Hepatocyte (in vitro differentiated cells): ENCODE measurements at regions not wholly inside any gene's neighbourhood (a gene's known extent, or its start where the extent isn't known, plus 50 kb on each side); places are given as distances from the start of the nearest gene placed in this dataset.
"Not testable (repeated sequence)": the region's sequence is repeated elsewhere in the genome, so short reads cannot be mapped to it uniquely, and the experiment has no call there.

Experiments used
- DNase-seq: peaks from one replicate; pipeline ENCODE4 v3.0.0-alpha.2; 2016; ENCODE audit warnings: low spot score
- H2AFZ ChIP-seq: fragments of 200-600 bp; sonication (generic); 2 replicates; pipeline ENCODE4 v1.6.0; 2016; ENCODE audit warnings: antibody characterized with exemption, mild to moderate bottlenecking
- H3K27ac ChIP-seq: fragments of 200-600 bp; sonication (generic); 2 replicates; pipeline ENCODE4 v1.5.1; 2016; ENCODE audit warnings: mild to moderate bottlenecking
- H3K27me3 ChIP-seq: fragments of 200-600 bp; sonication (generic); 2 replicates; pipeline ENCODE4 v1.6.1; 2016
- H3K36me3 ChIP-seq: fragments of 200-600 bp; sonication (generic); replicated peaks from 2 replicates; pipeline ENCODE4 v1.5.1; 2016; ENCODE audit warnings: low read depth; ENCODE audit not compliant: insufficient read depth
- H3K4me1 ChIP-seq: fragments of 200-600 bp; sonication (generic); 2 replicates; pipeline ENCODE4 v1.5.1; 2016; ENCODE audit warnings: mild to moderate bottlenecking, moderate library complexity; ENCODE audit not compliant: insufficient read depth
- H3K4me2 ChIP-seq: fragments of 200-600 bp; sonication (generic); 2 replicates; pipeline ENCODE4 v1.6.0; 2016
- H3K4me3 ChIP-seq: fragments of 200-600 bp; sonication (generic); 2 replicates; pipeline ENCODE4 v1.5.1; 2016; ENCODE audit warnings: mild to moderate bottlenecking
- H3K79me2 ChIP-seq: fragments of 200-600 bp; sonication (generic); 2 replicates; pipeline ENCODE4 v1.6.0; 2017; ENCODE audit warnings: mild to moderate bottlenecking
- H3K9me2 ChIP-seq: fragments of 200-600 bp; sonication (generic); replicated peaks from 2 replicates; pipeline ENCODE4 v1.6.0; 2017; ENCODE audit warnings: mild to moderate bottlenecking; ENCODE audit not compliant: insufficient read depth
- H3K9me3 ChIP-seq: fragments of 200-600 bp; sonication (generic); 2 replicates; pipeline ENCODE4 v1.5.1; 2016; ENCODE audit warnings: low read depth, mild to moderate bottlenecking
- H4K20me1 ChIP-seq: fragments of 200-600 bp; sonication (generic); 2 replicates; pipeline ENCODE4 v1.6.0; 2016; ENCODE audit warnings: mild to moderate bottlenecking; ENCODE audit not compliant: insufficient read depth, poor library complexity, severe bottlenecking
- CTCF ChIP-seq: fragments of 200-600 bp; sonication (generic); IDR thresholded peaks from 2 replicates; pipeline ENCODE4 v1.5.1; 2016; ENCODE audit warnings: antibody characterized with exemption, mild to moderate bottlenecking; ENCODE audit not compliant: poor library complexity
- WGBS: methylation state at CpG from one replicate; pipeline ENCODE4 v1.1.6; 2016; ENCODE audit warnings: low lambda C conversion rate; ENCODE audit errors: missing lambda C conversion rate; 5-methylcytosine and 5-hydroxymethylcytosine counted together

- not testable (repeated sequence) for H3K9me3 ChIP-seq, H4K20me1 ChIP-seq, H3K4me3 ChIP-seq, H3K4me1 ChIP-seq, H3K36me3 ChIP-seq, H3K4me2 ChIP-seq, H3K79me2 ChIP-seq, DNase-seq, H3K9me2 ChIP-seq, H3K27me3 ChIP-seq, H2AFZ ChIP-seq
- peak overlapping the region; percentile 31 for H3K27ac ChIP-seq
- WGBS = 52% methylated on average over 2 of the region's 2 CpGs
Measured at GRCh38 chr11:3583476-3583875, 58.3 kb downstream of the ART5 start.

GRCh38 chr11:3581389-3581725, 60.4 kb downstream of the ART5 start:
- not testable (repeated sequence) for H3K9me2 ChIP-seq, H3K36me3 ChIP-seq, H3K9me3 ChIP-seq, H4K20me1 ChIP-seq, DNase-seq, H3K4me1 ChIP-seq, H3K4me3 ChIP-seq, H3K27ac ChIP-seq, H2AFZ ChIP-seq, H3K27me3 ChIP-seq
- Histone ChIP-seq H3K4me2 (peak overlapping the region; percentile 95), H3K79me2 (peaks cover 13% of the 10 kb centered on the region)
- 54% methylated on average over 9 of the region's 10 CpGs for WGBS

- not testable (repeated sequence) for H3K27me3 ChIP-seq, H3K9me3 ChIP-seq, H4K20me1 ChIP-seq, H3K36me3 ChIP-seq, H3K9me2 ChIP-seq, H3K4me1 ChIP-seq
- TF ChIP-seq CTCF = peak; percentile 52
- peak overlapping the region; percentile 89 for H3K27ac ChIP-seq
- peak; percentile 70 for DNase-seq
- peaks cover 16% of the 10 kb centered on the region for H3K79me2 ChIP-seq
- peak overlapping the region; percentile 55 for H3K4me3 ChIP-seq
- H3K4me2 ChIP-seq = peak overlapping the region; percentile 95
- 2% methylated on average over 24 of the region's 92 CpGs for WGBS
- H2AFZ ChIP-seq = peak overlapping the region; percentile 89
Measured at GRCh38 chr11:3580487-3581388, 61.1 kb downstream of the ART5 start.

GRCh38 chr11:3579600-3580459, 62.0 kb downstream of the ART5 start:
- 65% methylated on average over 27 of the region's 29 CpGs for WGBS
- peak overlapping the region; percentile 89 for H3K27ac ChIP-seq

GRCh38 chr11:3576066-3576604, 65.7 kb downstream of the ART5 start:
- H3K9me3 ChIP-seq, H3K9me2 ChIP-seq, H3K36me3 ChIP-seq, H3K4me1 ChIP-seq, DNase-seq, H3K27me3 ChIP-seq, H4K20me1 ChIP-seq, H2AFZ ChIP-seq, H3K27ac ChIP-seq, H3K4me3 ChIP-seq: not testable (repeated sequence)
- 55% methylated on average over 12 of the region's 12 CpGs for WGBS
- Histone ChIP-seq H3K79me2 (peaks cover 33% of the 10 kb centered on the region), H3K4me2 (peak overlapping the region; percentile 46)

More at GRCh38 chr11:3579600-3580459, 62.0 kb downstream of the ART5 start:
- Histone ChIP-seq H3K79me2 (peaks cover 22% of the 10 kb centered on the region), H3K4me2 (peak overlapping the region; percentile 95)
- not testable (repeated sequence) for H3K9me3 ChIP-seq, H4K20me1 ChIP-seq, H2AFZ ChIP-seq, H3K9me2 ChIP-seq, H3K4me1 ChIP-seq, H3K27me3 ChIP-seq, H3K4me3 ChIP-seq, H3K36me3 ChIP-seq
- DNase-seq = peak; percentile 48

GRCh38 chr11:3572976-3573647, 68.7 kb downstream of the ART5 start:
- not testable (repeated sequence) for H2AFZ ChIP-seq, H3K4me3 ChIP-seq, H3K4me2 ChIP-seq, H4K20me1 ChIP-seq, H3K4me1 ChIP-seq, DNase-seq, H3K9me3 ChIP-seq, H3K27me3 ChIP-seq, H3K36me3 ChIP-seq, H3K9me2 ChIP-seq
- 75% methylated on average over 7 of the region's 7 CpGs for WGBS
- Histone ChIP-seq H3K27ac (peak overlapping the region; percentile 82), H3K79me2 (peaks cover 28% of the 10 kb centered on the region)

GRCh38 chr11:3571752-3572151, 70.0 kb downstream of the ART5 start:
- peak overlapping the region; percentile 82 for H3K27ac ChIP-seq
- H2AFZ ChIP-seq, H4K20me1 ChIP-seq, H3K4me1 ChIP-seq, H3K9me3 ChIP-seq, H3K4me3 ChIP-seq, H3K9me2 ChIP-seq, H3K27me3 ChIP-seq, H3K36me3 ChIP-seq: not testable (repeated sequence)
- peak; percentile 23 for DNase-seq
- peaks cover 24% of the 10 kb centered on the region for H3K79me2 ChIP-seq
- WGBS = 85% methylated on average over 2 of the region's 2 CpGs
- H3K4me2 ChIP-seq = peak overlapping the region; percentile 67
